Inflammatory macrophage treated with lipopolysaccharide for 1 hour (primary cell): ENCODE measurements at regions not wholly inside any gene's neighbourhood (a gene's known extent, or its start where the extent isn't known, plus 50 kb on each side); places are given as distances from the start of the nearest gene placed in this dataset.

Source experiments
- DNase-seq, 2 donors: peaks; one replicate each; pipeline ENCODE4 v3.0.0-alpha.2; 2020 to 2022

DNA sequence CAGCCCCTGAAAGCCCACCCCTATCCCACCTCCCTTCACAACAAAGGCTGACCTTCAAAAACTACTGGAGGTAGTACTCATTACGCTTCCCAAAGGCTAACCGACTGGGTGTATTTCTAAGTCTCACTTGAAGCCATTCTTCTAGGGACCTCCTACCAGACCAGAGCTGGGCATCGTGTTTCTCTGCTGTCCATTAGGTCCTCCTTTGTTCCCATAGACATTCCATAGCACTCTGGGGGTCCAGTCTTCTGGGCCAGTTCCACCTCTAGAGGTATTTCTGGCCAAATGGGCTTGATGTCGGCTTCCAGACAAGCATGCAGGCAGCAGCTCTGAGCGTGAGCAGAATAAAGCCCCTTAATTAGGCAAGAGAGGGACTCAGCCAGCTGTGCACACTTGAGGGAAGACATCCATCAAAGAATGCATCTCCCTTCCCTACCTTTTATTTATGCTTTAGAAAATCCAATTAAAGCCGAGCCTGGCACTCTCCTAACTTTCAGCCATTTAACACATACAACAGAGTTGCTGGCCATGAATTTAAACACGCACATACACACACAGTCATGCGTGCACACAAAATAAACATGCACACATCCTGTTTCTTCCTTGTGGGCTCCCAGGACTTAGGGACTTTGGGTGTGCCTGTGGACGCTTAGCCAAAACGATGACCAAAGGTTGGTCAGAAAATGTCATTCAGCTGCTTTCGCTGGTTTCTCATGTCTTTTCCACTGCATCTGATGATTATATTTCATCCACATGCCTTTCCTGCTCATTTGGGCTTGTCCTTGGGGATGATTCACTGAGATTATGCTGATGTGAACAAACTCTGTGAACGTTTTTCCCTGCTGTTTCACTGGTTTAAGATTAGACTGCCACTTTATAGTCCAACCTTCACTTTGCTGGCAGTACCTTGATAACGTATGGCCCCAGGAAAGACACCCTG is 362.0 kb upstream of the NFE2L3 start:
- DNase-seq: no peak

DNA sequence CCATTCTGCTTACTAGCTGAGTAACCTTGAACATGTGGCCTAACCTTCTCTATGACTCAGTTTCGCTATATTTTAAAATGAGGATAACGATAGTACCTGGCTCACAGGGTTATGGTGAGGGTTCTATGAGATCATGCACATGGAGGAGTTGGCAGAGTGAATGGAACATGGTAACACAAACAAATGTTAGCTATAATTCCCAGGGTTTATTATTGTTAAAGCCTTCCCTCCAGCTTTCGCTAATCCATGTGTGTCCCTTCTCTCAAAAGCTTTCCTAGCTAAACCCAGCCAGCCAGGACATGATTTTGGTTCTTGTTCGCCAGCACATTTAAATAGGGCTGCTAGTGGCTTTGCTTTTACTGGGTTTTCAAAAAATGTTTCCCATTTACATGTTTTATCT is 361.0 kb upstream of the NFE2L3 start:
- no peak for DNase-seq

DNA sequence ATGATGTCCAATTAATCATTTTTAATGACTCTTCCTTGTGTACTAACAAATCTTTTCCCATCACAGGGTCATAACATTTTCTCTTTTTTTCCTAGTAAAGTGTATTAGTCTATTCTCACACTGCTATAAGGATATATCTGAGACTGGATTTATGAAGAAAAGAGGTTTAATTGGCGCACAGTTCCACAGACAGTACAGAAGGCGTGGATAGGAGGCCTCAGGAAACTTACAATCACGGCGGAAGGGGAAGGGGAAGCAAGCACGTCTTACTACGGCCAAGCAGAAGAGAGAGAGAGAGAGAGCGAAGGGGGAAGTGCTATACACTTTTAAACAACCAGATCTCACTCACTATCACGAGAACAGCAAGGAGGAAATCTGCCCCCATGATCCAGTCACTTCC is 359.4 kb upstream of the NFE2L3 start:
- DNase-seq: no peak

DNA sequence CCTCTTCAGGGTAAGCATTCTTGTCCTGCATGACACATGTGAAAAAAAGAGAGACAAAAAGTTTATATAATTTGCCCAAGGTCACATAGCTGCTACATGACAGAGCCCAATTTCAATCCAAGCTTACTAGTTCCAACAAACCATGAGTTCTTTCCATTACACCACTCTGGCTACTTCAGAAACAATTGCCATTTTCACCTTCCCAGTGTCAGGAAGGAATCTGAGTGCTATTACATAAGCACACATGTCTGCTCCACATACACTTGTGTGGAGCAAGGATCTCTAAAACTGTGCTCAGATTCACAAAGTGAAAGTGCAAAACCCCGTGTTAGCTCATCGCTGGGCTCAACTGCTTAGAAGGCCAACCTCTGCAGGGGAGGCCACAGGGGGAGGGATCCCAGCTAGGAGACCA is 356.2 kb upstream of the NFE2L3 start:
- no peak for DNase-seq

DNA sequence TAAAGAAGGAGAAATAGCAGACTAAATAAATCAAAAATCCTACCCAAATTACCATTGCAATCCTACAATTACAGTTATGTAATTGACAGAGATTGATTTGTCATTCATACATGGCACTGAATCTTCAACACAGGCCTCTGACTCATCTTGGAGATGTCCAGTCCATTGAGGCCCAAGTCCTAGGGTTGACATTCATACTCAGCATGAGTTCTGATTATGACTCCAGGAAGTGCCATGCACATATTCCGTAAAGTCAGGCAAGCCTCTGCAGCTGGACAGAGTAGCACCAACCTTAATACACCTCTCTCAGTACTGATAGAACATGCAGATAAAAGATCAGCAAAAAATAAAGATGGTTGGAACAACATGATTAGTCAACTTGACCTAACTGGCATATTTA is 353.7 kb upstream of the NFE2L3 start:
- DNase-seq: no peak

DNA sequence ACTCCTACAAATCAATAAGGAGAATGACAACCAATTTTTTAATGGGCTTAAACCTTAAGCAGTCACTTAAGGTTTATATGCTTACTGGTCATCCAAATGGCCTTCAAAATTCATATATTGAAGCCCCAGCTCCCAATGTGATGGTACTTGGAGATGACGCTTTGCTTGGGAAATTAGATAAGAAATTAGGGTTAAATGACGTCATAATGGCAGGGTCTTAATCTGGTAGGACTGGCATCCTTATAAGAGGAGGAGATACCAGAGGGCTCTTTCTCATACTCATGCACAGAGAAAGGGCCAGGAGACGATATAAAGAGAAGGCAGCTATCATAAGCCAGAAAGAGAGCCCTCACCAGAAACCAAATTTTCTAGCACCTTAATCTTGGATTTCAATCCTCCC is 350.8 kb upstream of the NFE2L3 start:
- DNase-seq: no peak

DNA sequence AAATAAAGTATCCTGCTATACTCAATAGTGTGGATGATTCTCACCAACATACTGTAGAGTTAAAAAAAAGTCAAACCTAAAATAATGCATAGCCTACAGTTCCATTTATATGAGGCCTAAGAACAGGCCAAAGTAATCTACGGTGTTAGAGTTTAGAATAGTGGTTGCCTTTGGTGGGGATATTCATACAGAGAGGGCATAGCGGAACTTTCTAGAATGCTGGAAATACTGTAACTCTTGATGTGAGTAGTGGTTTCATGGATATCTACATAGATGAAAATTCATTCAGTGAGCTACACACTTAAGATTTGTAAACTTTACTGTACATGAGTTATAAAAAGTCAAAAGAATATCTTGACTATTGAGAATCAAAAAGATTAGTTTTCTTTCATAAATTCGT is 349.9 kb upstream of the NFE2L3 start:
- DNase-seq: no peak

DNA sequence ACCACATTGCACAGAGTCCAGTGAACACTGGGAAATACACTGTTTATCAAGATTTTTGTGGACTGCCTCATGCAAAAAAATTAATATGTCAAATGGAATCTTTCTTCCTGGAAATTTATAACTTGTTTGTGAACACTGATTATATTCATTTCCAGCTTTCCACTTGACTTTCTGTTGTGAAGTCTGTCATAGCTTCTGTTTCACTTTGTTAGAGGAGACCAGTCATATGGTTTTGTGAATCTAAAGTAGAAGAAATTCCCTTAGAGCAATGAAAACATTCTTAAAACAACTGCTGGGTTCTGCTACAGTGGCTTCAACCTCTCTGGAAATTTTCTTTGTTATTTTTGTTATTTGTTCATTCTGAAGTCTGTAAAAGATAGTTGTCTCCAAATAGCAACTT is 349.5 kb upstream of the NFE2L3 start:
- DNase-seq: no peak

DNA sequence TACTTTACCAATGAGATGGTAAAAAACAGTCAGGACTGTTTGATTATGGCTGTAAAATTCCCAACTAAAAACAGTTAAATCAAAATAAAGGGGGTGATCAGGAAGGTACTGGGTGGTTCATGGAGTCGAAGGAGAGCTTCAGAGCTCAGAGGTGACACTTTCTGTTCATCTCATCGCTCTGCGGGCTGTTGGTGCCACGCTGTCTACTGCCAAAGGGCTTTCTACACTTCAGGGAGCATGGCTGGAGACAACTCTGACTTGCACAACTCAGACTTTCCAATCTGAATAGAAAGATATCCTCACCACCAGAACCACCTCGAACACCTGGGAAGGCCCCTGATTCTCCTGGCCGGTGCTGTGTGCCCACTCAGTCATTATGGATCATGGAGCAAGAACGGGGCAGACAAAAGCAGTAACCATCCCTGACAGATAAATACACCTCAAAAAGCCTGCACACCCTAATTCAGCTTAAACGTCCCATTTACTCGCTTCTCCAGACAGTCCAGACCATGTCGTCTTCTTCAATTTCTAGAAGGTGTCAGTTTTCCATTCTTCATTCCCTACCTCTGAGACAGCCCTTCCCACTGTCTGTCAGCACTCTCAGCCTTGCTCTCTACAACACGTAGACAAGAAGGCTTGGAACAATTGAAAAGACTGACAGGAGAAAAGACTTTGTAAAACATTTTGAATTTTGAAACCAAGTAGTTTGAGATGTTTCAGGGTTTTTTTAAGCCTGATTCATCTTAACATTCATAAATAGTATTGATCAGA is 348.7 kb upstream of the NFE2L3 start:
- DNase-seq: no peak

DNA sequence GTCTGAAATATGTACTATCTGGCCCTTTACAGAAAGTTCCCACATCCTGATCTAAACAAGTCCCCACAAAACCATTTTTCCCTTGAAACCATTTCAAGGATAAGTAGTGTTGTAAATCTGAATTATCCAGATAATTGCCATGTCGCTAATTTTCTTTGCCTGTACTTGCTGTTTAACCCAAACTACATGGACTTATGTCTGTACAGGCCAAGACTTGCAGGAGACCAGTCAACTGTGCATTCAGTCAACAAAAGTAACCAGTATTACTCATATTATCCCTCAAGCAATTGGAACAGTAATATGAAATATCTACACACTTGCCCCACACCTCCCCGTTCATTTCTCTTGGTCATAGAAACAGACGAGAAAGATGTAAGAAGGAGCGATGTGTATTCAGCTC is 347.8 kb upstream of the NFE2L3 start:
- no peak for DNase-seq

DNA sequence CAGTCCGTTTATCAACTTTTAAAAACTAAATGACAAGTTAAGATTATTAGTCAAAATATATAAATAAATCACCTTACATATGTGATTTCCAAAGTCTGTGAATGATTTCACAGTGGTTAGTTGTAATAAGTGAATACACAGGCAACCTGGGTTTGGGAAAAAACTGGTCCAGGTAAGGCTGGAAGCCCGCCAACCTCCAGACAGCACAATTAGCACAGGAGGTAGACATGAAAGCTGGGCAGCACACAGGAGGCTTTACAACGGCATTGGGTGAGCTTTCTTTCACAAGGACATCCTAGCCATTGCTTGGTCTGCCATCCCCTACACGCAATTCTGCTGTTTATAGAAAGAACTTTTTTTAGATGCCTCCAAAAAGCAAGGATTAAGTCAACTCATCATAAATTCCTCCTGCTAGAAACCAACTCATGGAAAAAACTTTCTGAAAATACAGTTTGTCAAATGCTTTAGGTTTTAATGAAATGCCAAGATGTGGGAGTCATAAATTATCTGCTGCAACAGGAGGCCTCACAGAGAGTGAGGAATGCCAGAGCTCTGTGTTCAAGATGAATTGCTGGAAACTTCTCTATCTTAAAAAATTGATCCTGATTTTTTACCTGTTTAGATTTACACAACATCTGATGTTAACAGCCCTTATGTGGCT is 346.8 kb upstream of the NFE2L3 start:
- DNase-seq: no peak

DNA sequence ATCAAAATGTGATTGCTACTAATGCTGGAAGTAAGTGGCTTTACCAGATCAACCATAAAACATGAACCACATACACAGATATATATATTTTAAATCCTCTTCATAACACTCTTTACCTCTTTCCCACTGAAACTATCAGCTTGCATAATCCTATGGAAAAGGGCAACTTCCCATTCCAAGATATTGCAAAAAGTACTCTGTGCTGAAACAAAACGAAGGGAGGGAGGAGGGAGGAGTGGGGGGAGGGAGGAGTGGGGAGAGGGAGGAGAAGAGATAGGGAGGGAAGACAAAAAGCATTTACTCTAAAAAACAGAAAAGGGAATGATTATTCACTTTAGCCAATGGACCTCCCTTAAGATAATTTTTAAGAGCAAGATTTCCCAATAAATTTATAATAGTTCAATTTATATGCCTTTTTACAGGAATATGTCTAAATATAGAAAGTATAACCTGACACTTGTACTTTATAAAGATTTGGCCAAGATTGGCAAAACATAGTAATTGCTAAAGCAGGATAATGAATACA is 344.8 kb upstream of the NFE2L3 start:
- DNase-seq: no peak

DNA sequence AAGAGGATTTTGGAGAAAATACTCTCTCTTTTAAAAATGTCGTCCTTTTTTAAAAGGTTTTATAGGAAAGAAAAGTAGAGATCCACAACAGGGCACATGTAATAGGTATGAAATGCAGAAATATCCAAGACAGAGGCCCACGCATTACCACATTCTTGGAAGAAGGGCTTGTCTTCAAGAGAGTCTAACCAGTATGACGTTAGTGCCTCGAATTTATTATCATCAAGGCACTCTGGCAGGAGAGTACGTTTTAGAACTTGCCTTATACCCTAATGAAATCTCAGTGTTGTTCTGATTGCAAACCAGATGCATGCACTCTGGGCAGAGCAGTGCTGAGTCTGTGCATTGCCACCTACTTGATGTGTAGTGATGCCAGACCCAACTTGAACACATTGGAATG is 342.6 kb upstream of the NFE2L3 start:
- no peak for DNase-seq

DNA sequence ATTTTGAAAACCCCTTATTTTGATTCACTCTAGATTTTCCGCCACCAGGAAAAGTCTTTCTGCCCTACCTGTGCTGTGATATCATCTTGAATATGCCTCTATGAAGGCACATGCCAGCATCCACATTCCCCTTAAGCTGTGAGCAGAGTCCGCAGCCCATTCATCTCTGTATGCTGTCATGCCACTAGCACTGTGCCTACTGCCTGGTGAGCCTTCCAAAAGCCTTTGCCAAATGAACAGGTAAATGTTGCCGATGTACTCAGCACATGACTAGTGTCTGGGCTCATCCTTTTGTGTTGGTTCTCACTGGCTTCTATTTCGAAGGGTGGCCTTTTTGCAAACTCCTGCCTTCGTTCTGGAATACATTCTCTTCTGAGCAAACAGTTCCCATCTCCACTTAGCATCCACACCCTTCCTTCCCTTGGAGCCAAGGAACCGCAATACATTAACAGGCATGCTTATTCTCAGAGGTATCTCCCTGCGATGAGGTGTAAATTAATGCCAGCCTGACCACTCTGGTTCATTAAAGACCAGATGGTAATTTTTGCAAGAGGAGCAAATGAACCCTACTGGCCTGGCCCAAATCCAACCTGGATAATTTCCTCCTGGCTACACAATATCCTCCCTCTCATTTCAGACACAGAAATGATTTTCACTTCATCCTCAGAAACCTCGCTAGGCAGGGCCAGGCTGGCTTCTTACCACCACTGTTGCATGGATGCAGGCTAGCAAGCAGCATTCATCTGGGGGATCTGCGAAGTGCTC is 339.7 kb upstream of the NFE2L3 start:
- no peak for DNase-seq

DNA sequence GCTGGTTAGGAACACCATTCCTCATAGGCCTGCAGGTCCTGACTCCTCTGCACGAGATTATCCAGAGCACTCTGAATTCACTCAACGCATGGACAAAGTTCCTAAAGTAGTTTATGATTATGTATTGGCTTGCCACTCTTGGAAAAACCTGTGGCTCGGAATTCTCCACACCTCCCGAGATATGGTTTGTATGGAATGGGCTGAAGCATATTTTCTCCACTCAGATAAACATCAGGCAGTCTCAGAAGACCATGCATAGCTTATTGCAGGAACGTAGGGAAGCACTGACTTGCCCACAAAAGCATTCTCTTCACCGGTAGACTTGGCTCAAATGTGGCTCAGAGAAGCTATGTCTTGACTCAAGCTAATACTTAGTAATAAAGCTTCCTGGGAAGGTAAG is 338.6 kb upstream of the NFE2L3 start:
- no peak for DNase-seq

DNA sequence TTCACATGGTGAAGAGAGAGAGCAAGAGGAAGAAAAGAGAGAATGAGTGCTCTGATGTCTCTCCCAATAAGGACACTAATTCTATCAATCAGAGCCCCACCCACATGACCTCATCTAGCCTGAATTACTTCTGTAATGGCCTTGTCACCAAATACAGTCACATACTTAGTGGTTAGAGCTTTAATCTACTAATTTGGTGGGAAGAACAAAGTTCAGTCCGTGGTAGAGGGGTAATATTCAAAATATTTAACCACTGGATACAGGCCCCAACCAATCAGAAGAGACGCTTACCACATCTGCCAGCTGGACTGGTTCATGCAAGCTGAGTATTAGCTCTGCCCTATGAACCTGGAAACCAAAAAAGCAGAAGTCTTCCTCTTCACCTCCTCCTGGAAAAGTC is 336.3 kb upstream of the NFE2L3 start:
- DNase-seq: no peak

DNA sequence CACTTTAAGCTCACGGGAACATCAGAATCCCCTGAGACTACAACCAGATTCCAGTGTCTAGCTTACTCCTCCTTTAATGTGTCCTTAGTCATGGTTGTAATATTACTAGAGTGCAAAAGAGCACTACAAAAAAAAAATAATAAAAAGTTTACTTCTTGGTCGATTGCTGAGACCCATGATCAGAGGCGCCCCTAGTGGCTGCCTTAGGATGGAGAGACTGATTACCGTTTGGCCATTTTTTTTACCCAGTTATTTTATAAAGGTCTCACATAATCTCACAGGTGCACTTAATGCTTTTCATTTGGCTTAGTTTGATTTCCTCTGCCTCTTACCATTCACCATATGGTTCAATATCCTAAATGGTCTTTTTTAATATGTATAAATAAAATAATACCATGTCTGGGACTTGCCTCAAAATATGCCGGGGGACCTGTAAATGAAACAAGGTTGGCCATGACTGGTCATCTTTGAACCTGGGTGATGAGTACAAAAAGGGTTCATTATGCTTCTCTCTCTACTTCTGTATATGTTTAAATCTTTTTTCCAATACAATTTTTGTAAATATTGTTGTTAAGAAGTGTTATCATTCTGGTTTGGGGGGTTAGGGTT is 331.5 kb upstream of the NFE2L3 start:
- DNase-seq: no peak

DNA sequence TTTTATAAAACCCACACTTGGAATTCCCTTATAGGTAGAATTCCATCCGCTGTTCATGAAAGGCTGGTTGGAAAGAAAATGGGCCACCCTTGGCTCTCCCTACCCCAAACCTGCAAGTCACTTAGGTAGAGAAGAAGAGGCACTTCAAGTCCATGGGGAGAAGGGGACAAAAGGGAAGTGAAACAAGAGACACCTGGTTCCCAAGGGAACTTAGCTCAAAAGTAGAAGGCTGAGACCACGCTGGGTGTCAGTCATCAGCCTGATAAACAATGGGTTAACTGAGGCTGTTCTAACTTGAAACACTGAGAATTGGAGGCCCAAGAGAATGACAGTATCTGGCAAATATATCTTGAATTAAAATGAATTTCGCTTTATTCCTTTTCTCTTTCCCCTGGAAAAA is 330.8 kb upstream of the NFE2L3 start:
- DNase-seq: no peak

DNA sequence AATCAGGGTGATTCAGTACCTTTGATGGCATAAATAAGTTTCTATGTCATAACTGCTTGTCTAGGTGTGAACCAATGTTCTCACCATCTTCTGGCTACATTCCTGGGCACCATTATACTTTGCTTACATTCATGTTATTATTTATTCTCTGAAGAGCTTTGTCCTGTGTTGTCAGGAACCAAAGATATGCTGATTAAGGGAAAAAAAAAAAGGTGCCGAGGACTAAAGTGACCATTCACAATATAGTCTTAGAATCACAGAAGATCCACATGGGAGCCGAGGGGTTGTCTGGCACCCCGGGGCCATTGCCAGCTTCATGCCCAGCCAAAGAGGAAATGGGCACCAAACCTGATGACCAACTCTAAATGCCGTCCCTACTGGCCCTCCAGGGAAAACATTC is 329.2 kb upstream of the NFE2L3 start:
- no peak for DNase-seq

DNA sequence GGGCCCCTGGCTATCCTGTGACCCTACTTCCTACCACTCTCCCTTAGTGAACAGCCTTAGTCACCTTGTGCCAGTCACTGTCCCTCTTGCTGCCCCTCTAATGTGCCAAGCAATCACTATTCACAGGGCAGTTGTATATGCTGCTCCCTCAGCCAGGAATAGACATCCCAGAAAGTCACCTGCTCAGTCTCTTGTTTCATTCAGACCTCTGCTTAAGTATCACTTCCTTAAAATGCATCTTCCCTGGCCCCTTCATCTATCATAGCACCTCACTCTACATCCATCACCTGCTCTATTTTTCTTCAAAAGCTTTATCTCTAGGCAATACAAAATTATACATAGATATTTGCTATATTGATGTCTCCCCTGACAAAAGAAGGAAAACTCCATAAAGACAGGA is 328.4 kb upstream of the NFE2L3 start:
- DNase-seq: no peak

DNA sequence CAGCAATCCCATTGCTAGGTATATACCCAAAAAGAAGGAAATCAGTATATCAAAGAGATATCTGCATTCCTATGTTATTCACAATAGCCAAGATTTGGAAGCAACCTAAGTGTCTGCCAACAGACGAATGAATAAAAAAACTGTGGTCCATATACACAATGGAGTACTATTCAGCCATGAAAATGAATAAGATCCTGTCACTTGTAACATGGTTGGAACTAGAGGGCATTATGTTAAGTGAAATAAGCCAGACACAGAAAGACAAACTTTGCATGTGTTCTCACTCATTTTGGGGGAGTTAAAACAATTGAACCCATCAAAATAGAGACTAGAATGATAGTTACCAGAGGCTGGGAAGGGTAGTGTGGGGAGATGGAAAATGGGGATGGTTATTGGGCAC is 323.5 kb upstream of the NFE2L3 start:
- no peak for DNase-seq

DNA sequence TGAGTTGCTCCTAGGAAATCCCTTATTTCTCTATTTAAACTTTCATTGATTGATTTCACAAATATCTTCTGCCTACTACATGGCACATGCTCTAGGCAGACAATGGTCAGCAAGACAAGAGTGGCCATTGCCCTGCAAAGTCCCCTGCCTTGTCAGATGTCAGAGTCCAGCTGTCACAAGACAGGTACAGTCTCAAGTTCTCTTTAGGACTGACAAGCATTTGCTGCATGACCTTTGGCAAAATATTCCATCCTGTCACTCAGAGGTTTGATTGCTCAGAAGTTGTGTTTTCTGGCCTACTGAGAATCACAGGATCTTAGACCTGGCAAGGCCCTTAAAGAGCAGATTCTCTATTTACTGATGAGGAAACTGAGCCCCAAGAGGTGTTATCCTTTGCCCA is 322.3 kb upstream of the NFE2L3 start:
- no peak for DNase-seq
